ENCODE measurements at regions not wholly inside any gene's neighbourhood (a gene's known extent, or its start where the extent isn't known, plus 50 kb on each side); places are given as distances from the start of the nearest gene placed in this dataset.

- TF ChIP-seq REST (IDR thresholded peaks at IDR 0.05; ENCODE audit: insufficient read depth in 1 of 2, low read depth in 2 of 2, low read length in 2 of 2) (no peak), POLR2AphosphoS5 (IDR thresholded peaks at IDR 0.05; ENCODE audit: low read depth, low read length) (no peak), TAF1 (IDR thresholded peaks at IDR 0.05; ENCODE audit: borderline replicate concordance, insufficient read depth, low read length) (no peak), SIN3A (IDR thresholded peaks at IDR 0.05; ENCODE audit: borderline replicate concordance, insufficient read depth, low read length) (no peak), FOXP2 (optimal IDR thresholded peaks at IDR 0.05; ENCODE audit: borderline replicate concordance, extremely low read depth, extremely low read length, insufficient read depth) (no peak)
Observed at GRCh38 chr6:14638906-14639761, 521.6 kb downstream of the CD83 start.
